GM23338 (cell line): ENCODE measurements at regions not wholly inside any gene's neighbourhood (a gene's known extent, or its start where the extent isn't known, plus 50 kb on each side); places are given as distances from the start of the nearest gene placed in this dataset.

ENCODE experiments used
- ATAC-seq: fragments of 200-7000 bp; cut with Tn5 transposase; 3 replicates; pipeline ENCODE4 v1.9.1; 2020
- DNase-seq: peaks from one replicate; pipeline ENCODE4 v3.0.0-alpha.2; 2015; ENCODE audit warnings: low spot score
- H2AFZ ChIP-seq: fragments of 200-600 bp; sonication (generic); 2 replicates; pipeline ENCODE4 v1.8.0; 2016; ENCODE audit warnings: antibody characterized with exemption, mild to moderate bottlenecking, moderate library complexity
- H3F3A ChIP-seq: fragments of 200-600 bp; sonication (generic); replicated peaks from 2 replicates; pipeline ENCODE4 v1.8.0; 2017; ENCODE audit warnings: antibody characterized with exemption, mixed run types, low read depth
- H3K27ac ChIP-seq: fragments of 200-600 bp; sonication (generic); 2 replicates; pipeline ENCODE4 v1.6.1; 2016; ENCODE audit warnings: low read depth
- H3K27me3 ChIP-seq: fragments of 200-600 bp; sonication (generic); 2 replicates; pipeline ENCODE4 v1.8.0; 2016; ENCODE audit warnings: mild to moderate bottlenecking, mixed run types, moderate library complexity; ENCODE audit not compliant: insufficient read depth
- H3K36me3 ChIP-seq: fragments of 200-600 bp; sonication (generic); 2 replicates; pipeline ENCODE4 v1.8.0; 2016; ENCODE audit warnings: mild to moderate bottlenecking; ENCODE audit not compliant: insufficient read depth
- H3K4me1 ChIP-seq: fragments of 200-600 bp; sonication (generic); 2 replicates; pipeline ENCODE4 v1.8.0; 2016; ENCODE audit warnings: mild to moderate bottlenecking, moderate library complexity; ENCODE audit not compliant: insufficient read depth
- H3K4me2 ChIP-seq: fragments of 200-600 bp; sonication (generic); 2 replicates; pipeline ENCODE4 v1.7.1; 2017; ENCODE audit warnings: mixed run types
- H3K4me3 ChIP-seq: fragments of 200-600 bp; sonication (generic); 2 replicates; pipeline ENCODE4 v1.6.1; 2016; ENCODE audit warnings: mixed run types
- H3K79me2 ChIP-seq: fragments of 200-600 bp; sonication (generic); replicated peaks from 2 replicates; pipeline ENCODE4 v1.8.0; 2017; ENCODE audit warnings: mild to moderate bottlenecking; ENCODE audit not compliant: insufficient read depth
- H3K9me2 ChIP-seq: fragments of 200-600 bp; sonication (generic); 2 replicates; pipeline ENCODE4 v1.8.0; 2017; ENCODE audit not compliant: insufficient read depth
- H4K20me1 ChIP-seq: fragments of 200-600 bp; sonication (generic); replicated peaks from 2 replicates; pipeline ENCODE4 v1.8.0; 2017; ENCODE audit warnings: mild to moderate bottlenecking; ENCODE audit not compliant: insufficient read depth
- H3K27ac Mint-ChIP-seq: 2 replicates; pipeline ENCODE4 v1.8.0; 2020; ENCODE audit warnings: inconsistent platforms, mild to moderate bottlenecking, moderate library complexity, mixed read lengths
- H3K27me3 Mint-ChIP-seq: 3 replicates; pipeline ENCODE4 v1.8.0; 2022; ENCODE audit warnings: low read depth, mild to moderate bottlenecking, moderate library complexity, mixed read lengths, inconsistent platforms; ENCODE audit not compliant: insufficient read depth, poor library complexity
- H3K36me3 Mint-ChIP-seq: 3 replicates; pipeline ENCODE4 v1.8.0; 2021; ENCODE audit warnings: low read depth, mild to moderate bottlenecking, inconsistent platforms, moderate library complexity, mixed read lengths
- H3K4me1 Mint-ChIP-seq: 3 replicates; pipeline ENCODE4 v1.8.0; 2020; ENCODE audit warnings: mild to moderate bottlenecking, inconsistent platforms, mixed read lengths
- H3K4me3 Mint-ChIP-seq: 3 replicates; pipeline ENCODE4 v1.8.0; 2021; ENCODE audit warnings: moderate library complexity, mild to moderate bottlenecking, inconsistent platforms, mixed read lengths
- H3K9me3 Mint-ChIP-seq: 3 replicates; pipeline ENCODE4 v1.8.0; 2020; ENCODE audit warnings: moderate library complexity, mild to moderate bottlenecking, inconsistent platforms, mixed read lengths
- CREB1 ChIP-seq: fragments of 250-450 bp; sonication (Bioruptor Pico); IDR thresholded peaks from 2 replicates; pipeline ENCODE4 v1.5.0; 2020; ENCODE audit warnings: low read depth, mild to moderate bottlenecking, moderate library complexity
- EZH2 ChIP-seq: fragments of 200-600 bp; sonication (generic); IDR thresholded peaks from one replicate; pipeline ENCODE4 v1.8.0; 2017; ENCODE audit warnings: antibody characterized with exemption, mild to moderate bottlenecking, low read depth; ENCODE audit not compliant: unreplicated experiment
- EZH2phosphoT487 ChIP-seq: fragments of 200-600 bp; sonication (generic); IDR thresholded peaks from one replicate; pipeline ENCODE4 v1.8.1; 2018; ENCODE audit warnings: antibody characterized with exemption; ENCODE audit not compliant: unreplicated experiment
- NANOG ChIP-seq: IDR thresholded peaks from 2 replicates; pipeline ENCODE4 v1.6.1; 2016; ENCODE audit warnings: antibody characterized with exemption, borderline replicate concordance
- POLR2AphosphoS5 ChIP-seq: IDR thresholded peaks from 2 replicates; pipeline ENCODE4 v1.6.1; 2016; ENCODE audit warnings: antibody characterized with exemption, low read depth
- REST ChIP-seq: IDR thresholded peaks from one replicate; pipeline ENCODE4 v1.6.1; 2018; ENCODE audit warnings: antibody characterized with exemption; ENCODE audit not compliant: unreplicated experiment
- ZNF114 ChIP-seq: fragments of 250-450 bp; sonication (Bioruptor Pico); IDR thresholded peaks from 2 replicates; pipeline ENCODE4 v1.5.0; 2020; ENCODE audit warnings: mild to moderate bottlenecking, moderate library complexity
- ZNF462 ChIP-seq: fragments of 250-450 bp; sonication (Bioruptor Pico); IDR thresholded peaks from 2 replicates; pipeline ENCODE4 v1.5.0; 2020; ENCODE audit warnings: mild to moderate bottlenecking, moderate library complexity
- TF ChIP-seq, protein P1 (sequence below): IDR thresholded peaks from 2 replicates; pipeline ENCODE4 v1.6.1; 2016; ENCODE audit warnings: antibody characterized with exemption

- TF ChIP-seq REST (no peak), ZNF462 (CRISPR knock-in tag) (no peak)
Measured at GRCh38 chr19:31535691-31536460, 186.6 kb upstream of the TSHZ3 start (continued).

DNA sequence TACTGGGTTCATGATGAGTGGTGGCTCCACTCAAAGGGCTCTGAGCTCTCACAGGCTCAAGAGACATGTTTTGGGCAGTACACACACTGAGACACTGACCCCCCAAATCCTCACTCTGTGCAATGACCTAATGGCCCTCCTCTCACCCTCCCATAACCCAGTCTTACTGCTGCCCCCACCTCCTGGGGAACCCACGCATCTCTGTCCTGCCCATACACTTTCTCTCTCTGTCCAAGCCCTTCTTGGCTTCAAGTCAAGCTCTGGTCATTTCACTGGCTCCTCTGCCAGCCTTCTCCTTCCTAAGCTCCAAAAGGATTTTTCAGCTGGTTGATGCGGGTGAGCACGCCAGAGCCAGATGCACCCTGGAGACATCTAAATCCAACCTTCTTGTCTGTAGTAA lies 187.9 kb upstream of the TSHZ3 start:
- Histone ChIP-seq H3K4me2 (no peak overlapping the region), H3K9me2 (peaks cover 5% of the 10 kb centered on the region; the same call in 1 of the 2 replicates), H2AFZ (no peak overlapping the region), H4K20me1 (no peaks in the 10 kb centered on the region), H3K36me3 (no peaks in the 10 kb centered on the region), H3K27ac (no peak overlapping the region), H3K27me3 (no peaks in the 10 kb centered on the region), H3K4me3 (no peak overlapping the region), H3K79me2 (no peaks in the 10 kb centered on the region), H3F3A (no peaks in the 10 kb centered on the region), H3K4me1 (no peaks in the 10 kb centered on the region)
- no peak overlapping the region for H3K27ac Mint-ChIP-seq
- peaks cover 19% of the 10 kb centered on the region for H3K9me3 Mint-ChIP-seq
- peaks cover 9% of the 10 kb centered on the region for H3K36me3 Mint-ChIP-seq
- DNase-seq, result no peak
- H3K27me3 Mint-ChIP-seq, result peaks cover 2% of the 10 kb centered on the region
- no peak for ATAC-seq
- peaks cover 3% of the 10 kb centered on the region; the same call in 1 of the 3 replicates for H3K4me1 Mint-ChIP-seq
- no peak overlapping the region; the same call in 2 of the 3 replicates for H3K4me3 Mint-ChIP-seq
- no peak for TF ChIP-seq REST
- no peak for TF ChIP-seq ZNF114
- TF ChIP-seq EZH2phosphoT487, result no peak
- TF ChIP-seq POLR2AphosphoS5, result no peak
- no peak for TF ChIP-seq CREB1
- TF ChIP-seq, protein P1, sequence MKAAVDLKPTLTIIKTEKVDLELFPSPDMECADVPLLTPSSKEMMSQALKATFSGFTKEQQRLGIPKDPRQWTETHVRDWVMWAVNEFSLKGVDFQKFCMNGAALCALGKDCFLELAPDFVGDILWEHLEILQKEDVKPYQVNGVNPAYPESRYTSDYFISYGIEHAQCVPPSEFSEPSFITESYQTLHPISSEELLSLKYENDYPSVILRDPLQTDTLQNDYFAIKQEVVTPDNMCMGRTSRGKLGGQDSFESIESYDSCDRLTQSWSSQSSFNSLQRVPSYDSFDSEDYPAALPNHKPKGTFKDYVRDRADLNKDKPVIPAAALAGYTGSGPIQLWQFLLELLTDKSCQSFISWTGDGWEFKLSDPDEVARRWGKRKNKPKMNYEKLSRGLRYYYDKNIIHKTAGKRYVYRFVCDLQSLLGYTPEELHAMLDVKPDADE, result no peak
- no peak for TF ChIP-seq NANOG
- no peak for TF ChIP-seq EZH2
